ENCODE measurements at regions not wholly inside any gene's neighbourhood (a gene's known extent, or its start where the extent isn't known, plus 50 kb on each side); places are given as distances from the start of the nearest gene placed in this dataset.

- ChIA-PET POLR2A (no interaction called here), CTCF (no interaction called here)
- intact Hi-C loops (cut with micrococcal nuclease): no loop called here
- H3K27ac Mint-ChIP-seq: no peak overlapping the region
- H3K4me1 Mint-ChIP-seq (ENCODE audit: low read depth): no peaks in the 10 kb centered on the region
- no peak for DNase-seq
- H3K9me3 Mint-ChIP-seq: peaks cover 19% of the 10 kb centered on the region
- H3K27me3 Mint-ChIP-seq: peaks cover 9% of the 10 kb centered on the region
- no peak overlapping the region for H3K4me3 Mint-ChIP-seq
- no peaks in the 10 kb centered on the region for H3K36me3 Mint-ChIP-seq
Observed at GRCh38 chr15:67911727-67912126, 71.9 kb upstream of the RNU6-1 start.

GRCh38 chr15:67914028-67914427, 74.2 kb upstream of the RNU6-1 start:
- no peaks in the 10 kb centered on the region for H3K36me3 Mint-ChIP-seq
- H3K4me1 Mint-ChIP-seq (ENCODE audit: low read depth): no peaks in the 10 kb centered on the region
- intact Hi-C loops (cut with micrococcal nuclease): no loop called here
- H3K9me3 Mint-ChIP-seq: peaks cover 22% of the 10 kb centered on the region
- H3K27me3 Mint-ChIP-seq: no peaks in the 10 kb centered on the region
- CTCF ChIA-PET: no interaction called here
- H3K27ac Mint-ChIP-seq: no peak overlapping the region
- POLR2A ChIA-PET: no interaction called here
- H3K4me3 Mint-ChIP-seq: no peak overlapping the region
- DNase-seq: no peak

- POLR2A ChIA-PET: no interaction called here
- Mint-ChIP-seq H3K36me3 (peaks cover 1% of the 10 kb centered on the region), H3K27me3 (no peaks in the 10 kb centered on the region), H3K9me3 (peaks cover 20% of the 10 kb centered on the region), H3K4me3 (no peak overlapping the region), H3K4me1 (ENCODE audit: low read depth) (no peaks in the 10 kb centered on the region), H3K27ac (no peak overlapping the region)
- CTCF ChIA-PET: no interaction called here
- DNase-seq: no peak
- intact Hi-C loops (cut with micrococcal nuclease): no loop called here
Observed at GRCh38 chr15:67914537-67915460, 75.0 kb upstream of the RNU6-1 start.

GRCh38 chr15:67915461-67916374, 75.9 kb upstream of the RNU6-1 start:
- Mint-ChIP-seq H3K9me3 (peaks cover 17% of the 10 kb centered on the region), H3K27me3 (no peaks in the 10 kb centered on the region), H3K4me1 (ENCODE audit: low read depth) (no peaks in the 10 kb centered on the region), H3K36me3 (peaks cover 2% of the 10 kb centered on the region), H3K27ac (no peak overlapping the region), H3K4me3 (no peak overlapping the region)
- DNase-seq: no peak
- CTCF ChIA-PET: interaction anchor here (0.6 kb wide), 1 partner anchor 38 kb away, joined by 5 read pairs; no protein-coding TSS in a partner anchor
- POLR2A ChIA-PET: no interaction called here
- intact Hi-C loops (cut with micrococcal nuclease): no loop called here

GRCh38 chr15:67916565-67916964, 76.7 kb upstream of the RNU6-1 start:
- no peak for DNase-seq
- intact Hi-C loops (cut with micrococcal nuclease): no loop called here
- Mint-ChIP-seq H3K4me1 (ENCODE audit: low read depth) (no peaks in the 10 kb centered on the region), H3K27me3 (no peaks in the 10 kb centered on the region), H3K27ac (no peak overlapping the region), H3K4me3 (no peak overlapping the region), H3K36me3 (peaks cover 2% of the 10 kb centered on the region), H3K9me3 (peaks cover 13% of the 10 kb centered on the region)
- CTCF ChIA-PET: no interaction called here
- POLR2A ChIA-PET: no interaction called here

- H3K9me3 Mint-ChIP-seq: peaks cover 13% of the 10 kb centered on the region
- ChIA-PET CTCF (no interaction called here), POLR2A (no interaction called here)
- no peaks in the 10 kb centered on the region for H3K4me1 Mint-ChIP-seq (ENCODE audit: low read depth)
- H3K4me3 Mint-ChIP-seq: no peak overlapping the region
- H3K27ac Mint-ChIP-seq: no peak overlapping the region
- no peak for DNase-seq
- H3K27me3 Mint-ChIP-seq: no peaks in the 10 kb centered on the region
- H3K36me3 Mint-ChIP-seq: peaks cover 2% of the 10 kb centered on the region
- intact Hi-C loops (cut with micrococcal nuclease): no loop called here
Observed at GRCh38 chr15:67917037-67917436, 77.2 kb upstream of the RNU6-1 start.

- no peak for DNase-seq
- intact Hi-C loops (cut with micrococcal nuclease): no loop called here
- H3K27ac Mint-ChIP-seq: no peak overlapping the region
- H3K27me3 Mint-ChIP-seq: no peaks in the 10 kb centered on the region
- no peak overlapping the region for H3K4me3 Mint-ChIP-seq
- ChIA-PET POLR2A (no interaction called here), CTCF (no interaction called here)
- H3K4me1 Mint-ChIP-seq (ENCODE audit: low read depth): no peaks in the 10 kb centered on the region
- H3K9me3 Mint-ChIP-seq: peaks cover 13% of the 10 kb centered on the region
- peaks cover 2% of the 10 kb centered on the region for H3K36me3 Mint-ChIP-seq
Observed at GRCh38 chr15:67917636-67918035, 77.8 kb upstream of the RNU6-1 start.

- intact Hi-C loops (cut with micrococcal nuclease): no loop called here
- Mint-ChIP-seq H3K9me3 (peaks cover 13% of the 10 kb centered on the region), H3K27me3 (no peaks in the 10 kb centered on the region), H3K4me3 (no peak overlapping the region), H3K36me3 (peaks cover 2% of the 10 kb centered on the region), H3K4me1 (ENCODE audit: low read depth) (no peaks in the 10 kb centered on the region), H3K27ac (no peak overlapping the region)
- POLR2A ChIA-PET: no interaction called here
- DNase-seq: no peak
- CTCF ChIA-PET: no interaction called here
Observed at GRCh38 chr15:67918205-67918861, 78.5 kb upstream of the RNU6-1 start.

GRCh38 chr15:67920524-67921240, 80.8 kb upstream of the RNU6-1 start:
- POLR2A ChIA-PET: no interaction called here
- no peaks in the 10 kb centered on the region for H3K4me1 Mint-ChIP-seq (ENCODE audit: low read depth)

GRCh38 chr15:67922106-67922675, 82.3 kb upstream of the RNU6-1 start:
- ChIA-PET POLR2A (no interaction called here), CTCF (no interaction called here)
- intact Hi-C loops (cut with micrococcal nuclease): no loop called here

More at GRCh38 chr15:67920524-67921240, 80.8 kb upstream of the RNU6-1 start:
- Mint-ChIP-seq H3K36me3 (peaks cover 2% of the 10 kb centered on the region), H3K27me3 (no peaks in the 10 kb centered on the region), H3K4me3 (no peak overlapping the region), H3K9me3 (peaks cover 16% of the 10 kb centered on the region), H3K27ac (no peak overlapping the region)
- CTCF ChIA-PET: no interaction called here
- DNase-seq: no peak
- intact Hi-C loops (cut with micrococcal nuclease): no loop called here

GRCh38 chr15:67922971-67923945, 83.4 kb upstream of the RNU6-1 start:
- CTCF ChIA-PET: no interaction called here
- Mint-ChIP-seq H3K36me3 (peaks cover 2% of the 10 kb centered on the region), H3K9me3 (peaks cover 16% of the 10 kb centered on the region), H3K4me3 (no peak overlapping the region), H3K4me1 (ENCODE audit: low read depth) (no peaks in the 10 kb centered on the region), H3K27me3 (no peaks in the 10 kb centered on the region), H3K27ac (no peak overlapping the region)
- intact Hi-C loops (cut with micrococcal nuclease): no loop called here
- POLR2A ChIA-PET: no interaction called here
- no peak for DNase-seq

More at GRCh38 chr15:67922106-67922675, 82.3 kb upstream of the RNU6-1 start:
- no peak overlapping the region for H3K4me3 Mint-ChIP-seq
- no peaks in the 10 kb centered on the region for H3K27me3 Mint-ChIP-seq
- H3K9me3 Mint-ChIP-seq: peaks cover 16% of the 10 kb centered on the region
- H3K27ac Mint-ChIP-seq: no peak overlapping the region
- no peaks in the 10 kb centered on the region for H3K4me1 Mint-ChIP-seq (ENCODE audit: low read depth)
- DNase-seq: no peak
- H3K36me3 Mint-ChIP-seq: peaks cover 2% of the 10 kb centered on the region
